ENCODE measurements at regions not wholly inside any gene's neighbourhood (a gene's known extent, or its start where the extent isn't known, plus 50 kb on each side); places are given as distances from the start of the nearest gene placed in this dataset.

- Histone ChIP-seq H3K27ac (ENCODE audit: extremely low read depth, low read depth, low read length) (no peak overlapping the region), H3K9me3 (ENCODE audit: control insufficient read depth, insufficient read depth, low read depth, low read length) (no peaks in the 10 kb centered on the region), H3K4me1 (ENCODE audit: control insufficient read depth, insufficient read depth, low read length) (no peaks in the 10 kb centered on the region), H3K36me3 (ENCODE audit: control insufficient read depth in 2 of 2, insufficient read depth in 1 of 2, low read length in 2 of 2) (no peaks in the 10 kb centered on the region), H3K4me3 (ENCODE audit: low read depth, low read length) (no peak overlapping the region)
- TF ChIP-seq MYNN (tag by site-specific recombination; IDR thresholded peaks at IDR 0.05; ENCODE audit: borderline replicate concordance) = no peak
- no peak for TF ChIP-seq ZSCAN16 (tag by site-specific recombination; IDR thresholded peaks at IDR 0.05)
- no peak for TF ChIP-seq PRDM2 (tag by site-specific recombination; IDR thresholded peaks at IDR 0.05; ENCODE audit: borderline replicate concordance)
- TF ChIP-seq ZNF473 (tag by site-specific recombination; IDR thresholded peaks at IDR 0.05) = no peak
- no peak for TF ChIP-seq ZNF140 (tag by site-specific recombination; IDR thresholded peaks at IDR 0.05)
- TF ChIP-seq ZNF280D (tag by site-specific recombination; IDR thresholded peaks at IDR 0.05) = no peak
- TF ChIP-seq ZNF768 (tag by site-specific recombination; IDR thresholded peaks at IDR 0.05) = no peak
- no peak for TF ChIP-seq ZNF501 (tag by site-specific recombination; IDR thresholded peaks at IDR 0.05)
- TF ChIP-seq ZFP41 (tag by site-specific recombination; IDR thresholded peaks at IDR 0.05; ENCODE audit: borderline replicate concordance) = no peak
- no peak for TF ChIP-seq KLF7 (tag by site-specific recombination; IDR thresholded peaks at IDR 0.05; ENCODE audit: borderline replicate concordance)
- TF ChIP-seq ZNF558 (tag by site-specific recombination; IDR thresholded peaks at IDR 0.05) = no peak
- no peak for TF ChIP-seq ZSCAN23 (tag by site-specific recombination; IDR thresholded peaks at IDR 0.05)
- TF ChIP-seq GFI1B (tag by site-specific recombination; IDR thresholded peaks at IDR 0.05) = no peak
- TF ChIP-seq KLF17 (tag by site-specific recombination; IDR thresholded peaks at IDR 0.05) = no peak
- CTCF ChIA-PET = no interaction called here
- POLR2A ChIA-PET = no interaction called here
These were observed 61.4 kb upstream of the NFIL3 start for GRCh38 chr9:91485006-91485405.

- Histone ChIP-seq H3K4me1 (ENCODE audit: control insufficient read depth, insufficient read depth, low read length) (no peaks in the 10 kb centered on the region), H3K9me3 (ENCODE audit: control insufficient read depth, insufficient read depth, low read depth, low read length) (no peaks in the 10 kb centered on the region), H3K4me3 (ENCODE audit: low read depth, low read length) (no peak overlapping the region), H3K36me3 (ENCODE audit: control insufficient read depth in 2 of 2, insufficient read depth in 1 of 2, low read length in 2 of 2) (no peaks in the 10 kb centered on the region), H3K27ac (ENCODE audit: extremely low read depth, low read depth, low read length) (no peak overlapping the region)
- no peak for TF ChIP-seq ZNF561 (tag by site-specific recombination; IDR thresholded peaks at IDR 0.05; ENCODE audit: borderline replicate concordance)
- TF ChIP-seq ZNF280C (tag by site-specific recombination; IDR thresholded peaks at IDR 0.05) = no peak
- no peak for TF ChIP-seq ZNF335 (tag by site-specific recombination; conservative IDR thresholded peaks at IDR 0.05)
- TF ChIP-seq ZNF621 (tag by site-specific recombination; IDR thresholded peaks at IDR 0.05) = no peak
- POLR2A ChIA-PET = no interaction called here
- CTCF ChIA-PET = no interaction called here
These were observed 60.2 kb upstream of the NFIL3 start for GRCh38 chr9:91483835-91484234.

Measured in HEK293 (cell line).